A172 (cell line): ENCODE measurements at regions not wholly inside any gene's neighbourhood (a gene's known extent, or its start where the extent isn't known, plus 50 kb on each side); places are given as distances from the start of the nearest gene placed in this dataset.

ENCODE experiments used
- DNase-seq: peaks from one replicate; pipeline ENCODE4 v3.0.0-alpha.2; 2015; ENCODE audit warnings: low spot score

DNA sequence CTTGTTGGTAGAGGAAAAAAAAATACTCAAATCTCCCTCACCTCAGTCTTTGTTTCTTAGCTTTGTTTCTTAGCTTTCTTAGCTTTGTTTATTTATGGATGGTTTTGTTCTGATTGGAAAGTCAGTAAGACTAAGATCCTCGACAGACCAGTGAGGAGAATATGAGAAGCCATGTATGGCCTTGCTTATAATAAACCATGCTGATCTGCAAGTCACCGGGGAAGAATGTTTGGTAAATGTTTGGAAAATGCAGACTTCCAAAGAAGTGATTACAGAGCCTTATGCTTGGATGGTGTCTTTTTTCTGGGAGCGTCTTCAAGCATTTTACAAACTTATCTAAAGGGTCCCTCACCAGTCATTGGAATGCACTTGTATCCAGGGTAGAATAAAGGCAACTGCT, 90.1 kb upstream of the NOCT start:
- no peak for DNase-seq

DNA sequence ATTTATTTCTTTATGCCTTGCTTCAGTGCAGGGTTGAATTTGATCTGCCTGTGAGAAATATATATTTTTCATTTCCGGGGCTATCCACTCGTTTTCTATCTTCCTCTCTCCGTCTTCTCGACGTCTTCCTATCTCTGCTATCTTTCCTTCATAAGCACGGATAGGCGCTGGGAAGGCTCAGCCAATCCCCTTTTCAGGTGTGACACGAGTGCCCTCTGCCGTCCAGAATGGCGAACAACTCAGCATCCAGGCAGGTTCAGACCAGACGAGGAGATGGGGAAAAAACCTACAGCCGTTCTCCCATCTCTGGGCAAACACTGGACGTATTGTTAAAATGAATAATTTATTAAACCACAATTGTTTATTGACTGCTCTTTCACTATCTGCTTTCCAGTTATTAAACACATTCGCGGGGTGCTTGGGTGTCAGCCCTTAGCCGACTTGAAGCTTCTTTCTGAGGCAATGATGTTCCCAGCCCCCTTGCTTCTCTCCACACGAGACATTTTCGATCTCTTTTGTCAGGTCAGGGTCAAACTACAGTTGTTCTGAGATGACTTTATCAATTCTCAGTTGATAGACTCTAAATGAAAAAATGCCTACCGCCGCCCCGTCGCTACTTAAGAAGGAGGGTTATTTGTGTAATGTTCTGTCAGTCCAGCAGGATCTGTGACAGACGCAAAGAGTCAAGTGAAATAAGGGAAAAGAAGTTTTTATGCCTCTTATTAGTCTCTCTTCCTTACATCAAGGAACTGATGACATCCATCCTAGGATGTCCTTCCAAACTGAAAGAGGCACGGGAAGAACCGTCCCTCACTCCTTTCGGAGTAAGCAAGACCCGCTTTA, 96.3 kb upstream of the NOCT start:
- peak; percentile 78 for DNase-seq

DNA sequence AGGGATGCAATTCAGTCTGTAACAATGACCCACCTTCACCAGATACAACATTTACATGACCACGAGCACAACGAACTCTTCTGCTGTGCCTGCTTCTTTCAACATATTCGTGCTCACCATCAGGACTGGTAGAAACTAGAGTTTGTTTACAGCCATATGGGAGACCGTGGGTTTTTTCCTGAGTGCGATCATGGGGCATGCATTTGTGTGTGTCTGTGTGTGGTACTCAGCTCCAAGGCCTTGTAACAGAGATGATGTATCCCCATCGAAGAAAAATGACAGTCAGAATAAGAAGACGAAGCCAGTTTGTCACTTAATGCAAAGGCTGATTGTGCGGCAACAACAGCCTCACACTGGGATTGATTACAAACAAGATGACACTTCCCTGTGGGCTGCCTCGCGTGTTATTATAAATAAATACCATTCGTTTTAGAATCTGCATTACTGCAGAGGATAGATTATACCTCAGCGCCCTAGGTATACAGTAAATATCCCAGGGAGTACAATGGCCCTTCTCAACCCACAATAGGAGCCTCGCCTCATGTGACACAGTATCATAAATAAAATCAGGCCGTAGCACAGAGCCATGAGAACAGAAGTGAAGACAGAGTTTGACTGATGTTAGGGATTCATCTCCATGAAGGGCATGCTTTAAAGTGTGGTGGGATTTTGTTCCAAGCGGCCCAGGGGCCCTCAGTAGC, 97.3 kb upstream of the NOCT start:
- no peak for DNase-seq

DNA sequence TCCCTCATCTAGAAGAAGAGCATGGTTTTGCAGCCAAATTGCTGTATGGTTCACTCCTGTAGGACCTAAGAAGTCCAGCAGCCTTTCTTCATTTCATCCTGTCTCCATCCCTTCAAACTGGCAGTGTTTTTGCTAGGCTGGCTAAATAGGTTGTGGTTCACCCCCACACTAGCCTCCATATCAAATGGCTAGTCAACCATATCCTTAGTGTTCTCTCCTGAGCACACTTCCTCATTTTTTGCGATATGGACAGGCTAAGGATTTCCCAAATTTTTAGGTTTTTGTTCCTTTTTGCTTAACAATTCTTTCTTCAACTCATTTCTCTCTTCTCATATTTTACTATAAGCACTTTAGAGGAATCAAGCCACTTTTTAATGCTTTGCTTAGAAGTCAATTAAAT, 98.8 kb upstream of the NOCT start:
- DNase-seq = no peak

DNA sequence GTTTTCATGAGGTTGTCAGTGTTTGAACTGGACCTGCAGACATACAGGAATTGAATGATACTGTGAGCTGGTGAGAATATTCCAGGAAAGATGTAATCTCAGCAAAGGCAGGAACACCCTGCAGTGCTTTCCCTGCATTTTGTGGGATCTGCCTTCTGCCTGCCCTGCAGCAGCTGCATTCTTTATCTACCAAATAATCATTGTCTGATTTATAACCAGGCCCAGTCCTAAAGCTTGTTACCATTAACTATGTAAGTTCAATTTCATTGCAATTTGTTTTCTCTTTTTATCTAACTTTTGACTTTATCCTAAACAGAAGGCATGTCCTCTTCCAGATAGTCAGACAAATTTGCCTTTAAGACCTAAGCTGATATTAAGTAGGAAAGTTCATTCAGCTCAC, 99.8 kb upstream of the NOCT start:
- no peak for DNase-seq

DNA sequence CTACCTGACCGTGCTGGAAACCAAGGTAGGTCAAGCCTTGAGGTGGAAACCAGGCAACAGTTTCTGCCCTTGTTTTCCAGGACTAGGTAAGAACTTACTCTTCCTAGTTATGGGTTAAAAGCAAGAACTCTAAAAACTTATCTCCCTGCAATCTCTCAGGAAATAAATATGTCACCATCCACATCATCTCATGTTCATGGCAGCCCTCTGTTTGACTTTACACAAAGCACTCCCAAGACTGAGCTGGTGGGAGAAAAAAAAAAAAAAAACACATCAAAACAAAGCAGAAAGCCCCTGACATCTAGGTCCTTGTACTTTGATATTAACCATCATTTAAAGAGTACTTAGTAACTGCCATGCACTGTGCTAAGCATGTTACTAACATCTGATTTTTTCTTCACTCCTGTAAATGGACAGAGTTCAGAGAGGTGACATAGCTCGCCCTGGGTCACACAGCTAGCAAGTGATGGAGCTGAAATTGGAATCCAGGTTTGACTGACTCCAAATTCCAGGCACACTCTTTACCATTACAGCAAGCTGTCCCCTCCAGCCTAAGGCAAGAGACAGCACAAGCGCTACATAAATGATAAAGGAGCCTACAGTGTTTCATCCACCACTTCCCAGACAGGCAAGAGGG, 102.8 kb upstream of the NOCT start:
- DNase-seq = no peak

DNA sequence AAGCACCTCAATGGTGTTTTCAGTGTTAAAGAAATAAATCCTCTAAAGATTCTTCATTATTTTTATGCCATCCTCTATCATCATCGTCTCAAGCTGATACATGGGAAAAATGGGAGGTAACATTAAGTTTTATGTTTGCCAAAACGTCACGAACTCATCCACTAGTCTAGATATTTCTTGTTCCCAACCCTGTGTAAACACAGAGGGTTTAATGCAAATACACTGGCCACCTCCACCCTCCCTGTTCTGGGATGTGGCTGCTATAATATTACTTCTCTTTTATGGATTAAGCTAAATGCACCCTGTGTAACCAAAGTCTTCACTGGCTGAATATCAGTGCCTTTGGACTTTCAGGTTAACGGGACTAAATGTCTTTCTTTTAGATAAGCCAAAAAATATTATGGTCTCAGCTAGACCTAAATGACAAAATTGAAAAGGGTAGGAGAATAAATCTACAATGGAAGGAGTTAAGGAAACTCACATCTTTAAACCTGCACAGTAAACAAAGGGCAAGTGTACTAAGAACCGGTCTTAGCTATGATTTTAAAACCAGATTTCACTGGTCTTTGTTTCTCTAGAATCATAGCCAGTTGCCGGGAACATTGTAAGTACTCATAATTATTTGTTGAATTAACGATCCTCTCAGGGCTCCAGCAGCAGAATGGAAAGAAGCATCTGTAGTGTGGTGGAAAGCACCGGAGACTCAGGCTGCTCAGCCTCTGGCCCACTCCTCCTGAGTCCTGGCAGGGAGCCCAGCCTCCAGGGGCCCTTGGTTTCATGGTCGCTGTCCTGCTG, 103.5 kb upstream of the NOCT start:
- DNase-seq = no peak

DNA sequence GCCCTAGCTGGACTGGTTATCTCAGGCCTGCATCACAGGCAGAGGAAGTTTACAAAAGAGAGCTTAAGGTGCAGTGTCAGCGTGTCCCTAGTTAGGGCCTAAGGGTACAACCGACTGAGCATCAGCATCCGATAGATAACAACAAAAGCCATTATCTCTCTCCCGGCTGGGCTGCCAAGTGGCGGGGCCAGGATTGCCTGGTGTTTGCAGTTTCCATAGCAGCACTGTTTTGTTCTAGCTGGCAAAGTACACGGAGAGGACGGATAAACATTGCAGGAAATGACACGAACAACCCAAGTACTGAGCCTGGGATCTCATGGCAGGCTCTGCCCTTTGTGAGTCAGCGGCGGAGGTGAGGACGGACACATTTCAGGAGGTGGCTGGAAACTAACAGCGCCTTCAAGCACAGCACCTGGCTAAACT, 104.7 kb upstream of the NOCT start:
- DNase-seq = peak; percentile 77

DNA sequence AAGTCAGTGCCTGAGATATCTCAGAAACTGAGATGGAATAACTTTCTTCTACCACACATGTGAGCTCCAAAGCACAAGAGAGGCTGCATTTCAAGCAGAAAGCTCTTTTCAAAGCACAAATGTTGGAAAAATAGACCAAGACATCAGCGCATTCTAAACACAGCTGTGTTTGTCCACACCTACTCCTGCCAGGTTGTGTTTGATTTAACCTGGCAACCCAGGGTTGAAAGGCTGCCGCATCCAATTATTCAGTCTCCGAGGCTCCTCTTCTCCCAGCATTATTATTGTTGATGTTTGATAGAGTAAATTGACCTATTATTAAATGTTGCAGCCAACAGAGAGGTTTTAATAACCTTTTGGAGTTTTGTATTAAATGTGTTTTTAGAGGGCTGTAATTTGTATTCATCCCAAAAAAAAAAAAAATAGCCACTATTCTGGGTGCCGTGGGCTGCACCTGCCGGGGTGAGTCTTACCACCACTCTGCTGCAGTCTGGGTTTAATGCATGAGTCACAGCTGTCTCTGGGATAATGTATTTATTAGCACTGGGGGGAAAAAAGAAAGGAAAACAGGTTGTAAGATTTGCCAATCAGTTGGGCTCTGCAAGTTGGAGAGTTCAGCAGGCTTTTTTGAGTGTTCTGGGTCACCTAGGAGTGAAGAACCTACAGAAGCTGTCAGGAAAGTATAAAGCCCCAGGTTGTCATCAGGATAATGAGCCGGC, 105.2 kb upstream of the NOCT start:
- peak; percentile 64 for DNase-seq

DNA sequence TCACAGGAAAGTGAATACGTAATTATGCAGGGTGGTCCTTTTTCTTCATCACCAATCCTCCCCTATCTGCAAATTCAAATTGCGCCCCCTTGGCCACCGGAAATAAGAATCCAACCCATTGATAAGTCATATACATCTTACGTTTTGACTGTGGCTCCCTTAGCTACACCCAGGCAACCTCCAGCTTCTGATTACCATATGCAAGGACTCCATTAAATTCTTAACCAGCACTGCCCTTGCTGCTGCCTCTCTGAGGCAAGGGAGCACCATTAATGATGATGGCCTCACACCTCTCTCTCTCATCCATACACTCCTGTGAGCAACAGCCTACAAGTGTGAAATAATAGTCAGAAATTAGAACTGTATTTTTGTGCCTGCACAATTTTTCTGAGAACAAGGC, 106.0 kb upstream of the NOCT start:
- DNase-seq = no peak

DNA sequence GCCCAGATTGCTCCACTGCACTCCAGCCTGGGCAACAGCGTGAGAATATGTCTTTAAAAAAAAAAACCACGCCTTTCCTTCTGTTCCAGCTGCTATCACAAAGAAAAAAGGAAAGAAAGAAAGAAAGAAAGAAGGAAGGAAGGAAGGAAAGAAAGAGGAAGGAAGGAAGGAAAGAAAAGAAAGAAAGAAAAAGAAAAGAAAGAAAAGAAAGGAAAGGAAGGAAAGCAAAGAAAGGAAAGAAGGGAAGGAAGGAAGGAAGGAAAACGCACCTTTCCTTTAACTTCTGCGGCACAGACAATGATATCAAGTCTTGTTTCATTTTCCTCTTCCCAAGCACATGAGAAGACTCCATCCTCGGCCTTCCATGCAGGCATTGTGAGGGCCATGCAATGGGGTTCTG, 107.4 kb upstream of the NOCT start:
- no peak for DNase-seq

DNA sequence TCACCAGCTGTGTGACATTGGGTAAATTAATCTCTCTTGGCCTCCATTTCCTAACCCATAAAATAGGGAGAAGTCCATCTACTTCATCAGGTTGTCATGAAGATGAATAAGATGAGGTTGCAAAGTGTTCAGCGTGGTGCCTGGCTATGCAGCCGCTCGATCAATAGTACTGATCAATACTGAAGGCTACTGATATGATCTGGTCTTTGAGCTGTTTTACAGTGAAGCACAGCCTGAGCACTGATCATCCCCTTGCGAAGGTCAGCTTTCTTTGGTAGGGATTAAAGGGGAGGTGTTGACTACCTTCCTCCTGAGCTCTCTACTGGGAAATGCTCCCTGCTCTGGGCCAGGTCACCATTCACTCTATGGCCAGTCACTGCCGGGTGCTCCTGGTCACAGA, 108.4 kb upstream of the NOCT start:
- DNase-seq = no peak

DNA sequence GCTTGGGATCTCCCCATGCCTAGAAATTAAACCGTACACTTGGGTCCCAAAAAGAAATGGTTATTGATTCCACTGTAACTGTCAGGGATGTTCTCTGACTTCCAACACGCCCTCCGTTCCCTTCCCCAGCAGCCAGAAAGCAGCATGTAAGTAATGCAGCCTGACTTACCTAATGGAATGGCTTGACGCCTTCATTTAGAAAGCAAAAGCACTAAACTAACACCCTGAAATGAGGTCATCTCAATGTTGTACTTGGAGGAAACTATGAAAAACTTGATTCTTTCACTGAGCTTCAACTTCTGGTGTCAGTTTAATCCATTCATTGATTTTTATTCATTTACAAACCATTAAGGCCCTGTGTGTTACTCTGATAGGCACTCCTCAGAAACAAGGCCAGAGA, 110.8 kb upstream of the NOCT start:
- no peak for DNase-seq

DNA sequence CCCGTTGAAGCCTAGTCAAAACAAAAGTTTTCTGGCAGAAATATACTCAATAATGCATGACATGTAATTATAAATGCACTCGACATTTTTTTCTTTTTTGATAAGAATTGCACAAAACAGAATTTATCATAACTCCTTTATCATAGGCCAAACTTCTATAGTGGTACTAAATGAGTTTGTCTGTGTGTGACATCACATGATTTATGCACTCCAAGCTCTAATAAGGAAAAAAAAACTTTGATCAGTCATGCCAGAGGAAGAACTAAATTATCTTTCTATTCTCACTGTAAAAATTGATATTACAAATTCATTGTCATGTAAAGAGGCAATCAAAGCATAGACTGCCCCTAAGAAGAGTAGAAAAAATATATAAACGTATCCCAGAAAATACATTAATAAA, 112.4 kb upstream of the NOCT start:
- DNase-seq = no peak

DNA sequence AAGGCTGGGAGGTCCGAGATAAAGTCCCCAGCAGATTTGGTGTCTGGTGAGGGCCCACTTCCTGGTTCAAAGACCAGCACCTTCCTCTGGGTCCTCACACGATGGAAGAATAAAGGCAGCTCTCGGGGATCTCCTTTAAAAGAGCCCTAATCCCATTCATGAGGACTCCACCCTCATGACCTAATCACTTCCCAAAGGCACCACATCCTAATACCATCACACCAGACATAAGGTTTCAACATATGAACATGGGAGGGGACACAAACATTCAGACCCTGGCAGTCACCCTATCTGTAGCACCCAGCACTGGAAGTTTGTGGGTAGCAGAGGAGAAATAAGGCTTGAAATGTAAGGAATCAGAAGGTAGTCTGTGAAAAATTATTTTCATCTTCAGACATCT, 112.9 kb upstream of the NOCT start:
- DNase-seq = no peak

DNA sequence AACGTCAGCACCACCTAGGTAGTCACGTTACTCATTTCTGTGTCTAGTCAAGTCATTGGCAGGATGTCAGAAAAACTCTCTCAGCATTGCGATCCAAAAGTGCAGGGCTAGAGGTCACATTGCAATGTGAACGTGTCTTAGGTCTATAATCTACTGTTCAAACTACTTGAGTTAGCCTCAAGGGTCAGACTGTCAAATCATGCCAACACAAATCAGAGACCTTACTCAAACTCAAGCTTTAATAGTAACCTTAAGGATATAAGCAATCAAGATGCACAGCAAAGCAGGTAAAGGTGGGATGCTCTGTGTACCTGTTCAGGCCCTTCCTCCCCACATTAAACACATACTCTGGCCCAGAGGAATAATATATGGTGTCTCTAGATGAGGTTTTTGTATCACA, 114.4 kb upstream of the NOCT start:
- DNase-seq = no peak

DNA sequence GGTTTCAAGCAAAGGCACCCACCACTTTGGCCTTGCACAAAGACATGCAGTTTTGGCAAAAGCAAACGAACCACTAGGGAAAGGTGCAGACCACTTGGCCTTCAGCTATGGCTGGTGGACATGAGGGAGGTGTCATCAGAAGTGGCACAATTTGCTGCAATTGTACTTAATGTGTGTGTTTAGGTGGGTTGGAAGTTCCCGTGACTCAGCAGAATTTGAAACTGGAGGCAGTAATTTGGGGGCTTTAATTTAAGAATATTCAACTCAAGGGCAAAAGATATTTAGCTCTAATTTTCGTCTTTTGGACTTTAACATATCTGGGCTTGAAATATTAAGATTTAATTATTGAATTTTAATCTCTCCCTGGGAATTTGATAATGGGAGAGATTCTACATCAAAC, 115.6 kb upstream of the NOCT start:
- no peak for DNase-seq

DNA sequence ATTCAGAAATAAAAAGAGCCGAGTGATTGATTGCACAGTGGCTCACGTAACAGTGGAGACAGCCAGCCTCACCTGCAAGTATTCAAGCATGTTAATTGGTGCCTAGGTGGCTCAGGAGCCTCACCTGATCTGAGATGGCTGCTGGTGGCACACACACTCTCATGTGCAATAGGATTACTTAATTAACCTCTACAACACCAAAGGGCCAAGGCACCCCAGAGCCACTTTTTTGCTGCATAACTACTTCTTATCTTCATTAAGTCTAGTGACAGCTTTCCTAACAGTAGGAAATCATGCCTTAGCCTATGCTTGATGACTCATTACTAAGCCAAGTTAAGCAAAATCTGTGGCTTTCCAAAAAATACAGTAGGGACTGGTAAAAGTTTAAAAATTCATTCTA, 117.3 kb upstream of the NOCT start:
- DNase-seq = peak; percentile 64

DNA sequence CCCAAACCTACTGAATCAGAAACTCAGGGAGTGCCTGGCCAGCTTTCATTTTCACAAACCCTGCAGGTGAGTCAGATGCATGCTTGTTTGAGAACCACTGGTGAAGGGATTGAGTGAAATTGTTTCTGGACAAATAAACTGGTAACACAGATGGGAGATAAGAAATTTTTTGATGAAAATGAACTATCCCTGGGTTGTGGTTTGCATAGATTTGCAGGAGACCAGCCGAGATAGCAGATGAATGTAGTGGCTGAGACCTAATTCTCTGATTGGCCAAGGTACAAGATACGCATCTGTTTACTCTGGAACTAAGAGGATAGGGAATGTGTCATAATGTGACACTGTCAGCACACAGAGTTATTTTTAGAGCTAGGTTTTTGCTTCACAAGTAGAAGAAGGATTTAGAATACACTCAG, 117.8 kb upstream of the NOCT start:
- DNase-seq = peak; percentile 96

DNA sequence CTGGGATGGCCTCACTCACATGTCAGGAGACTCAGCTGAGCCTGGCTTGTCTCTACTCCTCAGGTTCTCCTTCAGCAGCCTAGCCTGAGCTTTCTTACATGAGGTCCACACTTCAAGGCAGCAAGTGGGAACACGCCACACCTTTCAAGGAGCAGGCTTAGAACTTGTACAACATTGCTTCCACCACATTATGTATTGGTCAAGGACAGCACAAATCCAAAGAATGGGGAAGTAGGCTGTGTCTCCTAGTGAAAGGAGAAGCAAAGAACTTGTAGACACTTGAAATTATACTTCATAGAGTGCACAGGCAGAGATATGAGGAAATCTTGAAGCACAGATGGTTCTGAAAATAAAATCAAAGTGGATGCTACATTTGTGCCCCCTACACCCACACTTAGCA, 120.9 kb upstream of the NOCT start:
- DNase-seq = no peak

DNA sequence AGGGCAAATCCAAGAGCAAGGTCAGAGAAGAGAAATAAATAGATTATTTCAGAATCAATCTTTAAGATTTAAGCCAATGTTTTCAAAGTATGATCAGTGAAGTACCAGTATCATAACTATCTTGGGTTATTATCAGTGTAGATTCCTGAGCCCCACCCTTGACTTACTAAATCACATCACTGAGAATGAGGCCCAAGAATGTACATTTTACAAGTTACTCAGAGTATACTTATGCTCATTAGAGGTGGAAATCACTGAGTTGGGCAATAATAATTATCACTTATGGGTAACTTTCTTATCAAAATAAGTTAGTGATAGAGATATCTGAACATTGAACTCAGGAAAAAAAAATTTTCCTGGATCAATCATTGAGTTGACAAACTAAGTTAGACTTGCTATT, 121.6 kb upstream of the NOCT start:
- no peak for DNase-seq
